NOMO-1 (cell line): ENCODE measurements at regions not wholly inside any gene's neighbourhood (a gene's known extent, or its start where the extent isn't known, plus 50 kb on each side); places are given as distances from the start of the nearest gene placed in this dataset.
A peak's percentile ranks its signal among the peaks of the same experiment; 100 is the strongest.

Experiments used
- DNase-seq, 2 experiments: peaks; one replicate each; lab custom pipeline; 2025; ENCODE audit not compliant: unreplicated experiment in 2 of 2; lab: John Stamatoyannopoulos, UW

- DNase-seq: no peak
Observed at GRCh38 chr16:85252461-85252860, 140.2 kb upstream of the CIBAR2 start.

- DNase-seq: peak; percentile 24 to 44
Observed at GRCh38 chr16:85253084-85253941, 141.0 kb upstream of the CIBAR2 start.

DNA sequence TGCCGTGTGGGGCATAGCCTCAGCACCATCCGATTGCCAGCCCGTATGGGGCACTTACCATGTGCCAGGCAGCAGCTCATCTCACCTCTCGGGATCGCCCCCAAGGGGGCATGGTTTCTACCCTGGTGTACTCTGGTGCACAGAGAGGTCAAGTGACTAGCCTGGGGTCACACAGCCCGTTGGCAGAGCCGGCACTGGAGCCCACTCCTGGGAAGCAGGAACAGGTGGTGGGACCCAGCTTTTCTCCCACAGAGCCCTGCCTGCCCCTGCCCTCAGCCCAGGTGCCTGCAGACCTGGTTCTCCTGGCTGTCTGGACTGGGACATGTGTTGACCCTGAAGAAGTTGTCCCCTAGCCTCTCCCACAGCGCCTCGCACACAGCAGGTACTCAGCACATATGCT is 141.8 kb upstream of the CIBAR2 start:
- DNase-seq: no peak

- DNase-seq: no peak
Observed at GRCh38 chr16:85254921-85255320, 142.6 kb upstream of the CIBAR2 start.

GRCh38 chr16:85255777-85256176 is 143.5 kb upstream of the CIBAR2 start:
- no peak for DNase-seq

DNA sequence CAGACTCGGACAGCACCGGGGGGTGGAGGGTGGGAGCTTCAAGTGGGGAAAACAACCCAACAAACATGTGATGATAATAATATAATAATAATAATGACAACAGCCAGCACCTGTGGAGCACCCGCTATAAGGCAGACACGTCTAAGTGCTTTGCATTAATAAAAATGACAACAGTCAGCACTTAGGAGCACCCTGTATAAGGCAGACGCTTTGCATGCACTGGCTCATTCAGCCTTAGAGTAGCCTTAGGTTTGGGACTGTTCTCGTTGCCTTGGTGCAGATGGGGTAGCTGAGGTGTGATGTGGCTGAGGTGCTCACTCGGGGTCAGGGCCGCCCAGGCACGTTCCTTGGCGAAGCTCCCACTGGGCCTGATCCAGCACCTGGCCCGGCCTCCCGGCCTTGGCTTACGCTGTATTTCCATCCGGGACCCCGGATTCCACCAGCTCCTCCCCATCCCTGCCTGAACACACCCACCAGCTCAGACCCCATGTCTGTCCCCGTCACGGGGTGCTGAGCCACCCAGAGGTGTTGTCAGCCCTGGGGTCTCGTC is 144.0 kb upstream of the CIBAR2 start:
- no peak for DNase-seq

GRCh38 chr16:85257483-85257882 is 145.2 kb upstream of the CIBAR2 start:
- no peak for DNase-seq

DNA sequence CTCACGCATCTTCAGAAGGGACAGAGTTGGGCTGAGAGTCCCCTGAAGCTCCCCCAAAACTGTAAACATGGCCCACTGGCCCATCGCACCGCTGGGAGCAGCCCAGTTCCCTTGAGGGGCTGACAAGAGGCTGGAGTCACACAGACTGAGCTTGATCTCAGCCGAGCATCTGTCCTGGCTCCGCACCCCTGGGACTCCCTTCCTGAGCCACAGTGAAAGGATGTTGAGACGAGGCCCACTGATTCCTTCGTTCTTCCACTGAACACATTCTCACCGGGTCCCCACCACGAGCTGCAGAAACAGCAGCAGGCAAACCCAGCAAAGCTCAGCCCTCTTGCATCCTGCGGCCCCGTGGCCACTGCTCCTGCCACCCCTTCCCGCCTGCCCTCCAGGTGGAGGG is 145.9 kb upstream of the CIBAR2 start:
- DNase-seq: no peak

GRCh38 chr16:85258629-85259028 is 146.4 kb upstream of the CIBAR2 start:
- DNase-seq: no peak

DNA sequence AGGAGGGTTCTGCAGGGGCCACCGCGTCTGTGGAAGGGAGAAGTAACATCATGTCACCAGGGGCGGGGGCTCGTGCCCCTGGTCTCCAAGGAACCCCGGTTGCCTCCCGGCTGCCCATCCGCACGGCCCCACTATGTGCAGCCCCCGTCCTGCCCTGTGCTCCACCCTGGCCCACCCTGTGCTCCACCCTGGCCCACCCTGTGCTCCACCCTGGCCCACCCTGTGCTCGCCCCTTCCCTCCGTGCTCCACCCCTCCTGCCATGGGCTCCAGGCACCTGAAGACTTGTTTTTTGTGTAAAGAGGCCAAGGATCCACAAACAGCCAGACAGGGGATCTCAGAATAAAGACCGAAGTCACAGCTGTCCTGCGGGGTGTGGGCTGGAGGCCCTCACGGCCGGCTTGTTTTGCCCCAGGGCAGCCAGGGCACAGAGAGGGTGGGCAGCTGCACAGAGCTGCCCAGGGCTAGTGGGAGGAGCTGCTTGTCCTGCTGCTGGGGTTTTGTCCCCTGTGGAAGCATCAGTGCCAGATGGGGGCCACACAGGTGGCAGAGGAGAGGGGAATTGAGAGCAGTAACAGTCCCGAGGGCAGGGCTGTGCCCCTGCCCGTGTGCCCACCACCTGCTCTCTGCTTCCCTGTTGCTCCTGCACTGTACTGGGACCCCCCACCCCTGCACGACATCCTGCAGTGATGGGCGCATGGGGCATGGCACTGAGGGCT is 147.0 kb upstream of the CIBAR2 start:
- no peak for DNase-seq

DNA sequence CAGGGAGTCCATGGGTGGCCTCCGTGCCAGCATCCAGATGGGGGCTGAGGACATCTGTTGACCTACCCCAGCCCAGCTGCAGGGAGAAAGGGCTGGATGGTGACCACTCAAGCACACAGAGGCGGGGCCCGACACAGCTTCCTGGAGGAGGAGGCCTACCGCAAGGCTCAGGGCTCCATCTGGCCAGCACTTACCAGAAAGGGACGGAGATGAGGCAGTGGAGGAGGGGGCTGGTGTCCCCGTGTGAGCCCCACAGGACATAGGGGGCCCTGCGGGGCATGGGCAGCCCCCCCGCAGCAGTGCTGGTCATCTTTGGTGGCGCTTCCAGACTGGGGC is 147.5 kb upstream of the CIBAR2 start:
- no peak for DNase-seq

DNA sequence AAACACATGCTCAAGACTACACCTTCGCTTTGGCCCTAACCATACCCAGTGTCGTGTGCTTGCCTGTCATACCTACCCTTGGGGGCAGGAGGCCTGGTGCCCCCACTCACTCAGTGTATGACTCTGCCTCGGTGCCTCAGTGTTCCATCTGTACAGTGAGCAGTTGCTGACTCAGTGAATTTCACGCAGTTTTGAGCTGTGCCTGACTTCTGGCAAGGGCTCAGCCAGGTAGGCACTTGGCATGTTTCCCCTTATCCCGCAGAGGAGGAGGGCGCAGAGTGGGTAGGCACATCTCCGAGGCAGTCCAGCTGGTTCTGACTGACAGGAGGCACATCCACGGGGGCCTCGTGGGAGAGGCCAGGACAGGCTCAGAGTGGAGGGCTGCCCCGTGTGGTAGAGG is 148.9 kb upstream of the CIBAR2 start:
- DNase-seq: no peak

DNA sequence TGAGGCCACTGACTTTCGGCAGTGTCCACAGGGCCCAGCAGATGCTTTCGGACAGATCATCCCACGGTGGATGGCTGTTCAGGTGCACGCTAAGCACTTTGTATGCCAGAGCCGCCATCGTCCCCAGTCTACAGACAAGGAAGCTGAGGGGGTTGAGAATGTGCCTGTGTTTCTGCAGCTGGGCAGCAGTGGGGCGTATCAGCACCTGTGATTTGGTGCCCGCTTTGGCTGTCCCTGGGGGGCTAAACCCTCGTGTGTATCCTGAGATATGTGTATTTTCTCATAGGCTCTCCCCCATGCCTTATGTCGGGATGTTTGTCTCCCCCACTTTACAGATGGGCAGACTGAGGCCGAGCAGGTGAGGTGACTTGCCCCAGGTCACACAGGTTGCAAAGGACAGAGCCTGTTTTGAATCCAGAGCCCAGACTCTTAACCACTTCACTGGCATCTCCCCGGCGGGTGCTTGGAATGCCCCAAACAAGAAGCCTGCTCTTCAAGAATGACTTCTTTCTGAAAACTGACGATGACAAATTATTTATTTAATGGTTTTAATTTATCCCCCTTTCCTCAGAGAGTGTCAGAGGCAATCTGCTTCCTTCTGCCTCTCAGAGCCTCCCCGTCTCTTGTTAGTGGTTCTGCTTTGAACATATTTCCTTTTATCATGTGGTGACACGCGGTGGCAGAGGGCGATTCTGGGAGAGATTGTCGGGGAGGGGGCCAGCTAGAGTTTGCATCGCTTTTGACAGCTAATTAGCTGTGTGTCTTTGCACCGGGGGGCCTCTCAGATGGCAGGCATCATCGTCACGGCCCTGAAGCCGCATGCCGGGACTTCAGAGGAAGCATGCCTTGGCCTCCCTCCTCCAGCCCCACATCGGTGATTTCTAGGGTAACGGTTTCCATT is 149.6 kb upstream of the CIBAR2 start:
- DNase-seq: no peak

DNA sequence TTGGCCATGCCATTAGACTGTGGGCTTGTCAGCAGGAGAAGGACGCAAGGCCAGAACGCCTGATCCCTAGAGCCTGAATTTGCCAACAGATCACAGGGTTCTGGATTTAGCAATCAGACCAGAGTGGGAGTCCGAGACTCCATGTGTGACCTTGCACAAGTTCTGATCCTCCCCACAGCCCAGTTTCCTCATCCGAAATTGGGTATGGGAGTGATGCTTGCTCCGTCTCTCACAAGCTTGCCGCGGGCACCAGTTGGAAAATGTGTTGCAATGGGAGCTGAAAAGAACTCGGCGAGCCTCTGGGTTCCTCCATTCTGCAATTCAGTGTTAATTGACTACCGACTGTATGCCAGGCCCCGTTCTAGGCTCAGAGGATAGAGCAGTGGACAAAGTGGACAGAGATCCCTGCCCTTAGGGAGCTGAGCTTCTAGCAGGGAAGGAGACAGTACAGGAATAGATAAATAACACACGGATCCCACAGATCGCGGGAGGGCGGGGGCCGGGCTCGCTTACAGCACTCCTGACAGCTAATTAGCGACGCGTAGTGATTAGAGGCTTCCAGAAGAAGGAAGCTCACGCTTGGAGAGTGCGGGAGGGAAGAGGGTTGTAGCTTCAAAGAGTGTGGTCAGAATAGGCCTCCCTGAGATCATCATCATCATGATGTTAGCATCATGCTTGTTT is 150.4 kb upstream of the CIBAR2 start:
- DNase-seq: no peak

DNA sequence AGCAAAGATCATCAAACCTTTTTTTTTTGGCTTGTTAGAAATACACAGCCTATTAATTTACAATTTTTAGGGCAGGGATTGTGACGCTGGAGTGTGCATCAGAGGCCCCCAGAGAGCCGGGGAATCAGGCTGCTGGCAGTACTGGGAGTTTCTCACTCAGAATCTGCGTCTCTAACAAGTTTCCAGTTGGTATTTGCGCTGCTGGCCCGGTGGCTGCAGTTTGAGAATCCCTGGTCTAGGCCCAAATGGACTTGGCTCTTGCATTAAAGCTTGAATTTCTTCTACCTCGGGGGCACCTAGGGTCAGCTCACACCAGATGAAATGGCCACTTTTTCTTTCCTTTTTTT is 150.9 kb upstream of the CIBAR2 start:
- DNase-seq: no peak

- no peak for DNase-seq
Observed at GRCh38 chr16:85264752-85265151, 152.5 kb upstream of the CIBAR2 start.

GRCh38 chr16:85265161-85265784 is 153.0 kb upstream of the CIBAR2 start:
- DNase-seq: no peak

- no peak for DNase-seq
Observed at GRCh38 chr16:85265810-85266209, 153.5 kb upstream of the CIBAR2 start.

DNA sequence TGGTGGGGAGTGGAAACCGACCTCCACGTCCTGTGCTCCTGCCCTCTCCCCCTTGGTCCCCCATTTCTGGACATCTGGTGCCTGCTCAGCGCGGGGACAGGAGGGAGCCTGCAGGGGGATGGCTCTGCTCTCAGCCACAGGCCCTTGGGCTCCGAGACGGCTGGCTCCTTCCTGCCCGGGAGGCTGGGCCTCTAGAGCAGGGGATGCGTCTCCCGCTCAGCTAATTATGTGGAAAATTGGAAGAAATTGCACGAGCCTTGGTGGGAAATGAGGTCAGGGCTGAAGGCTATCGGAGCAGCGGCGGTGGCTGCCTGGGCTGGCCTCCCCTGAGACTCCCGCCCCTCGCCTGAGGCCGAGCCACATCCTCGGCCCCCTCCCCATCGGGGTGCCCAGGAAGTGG is 154.6 kb upstream of the CIBAR2 start:
- no peak for DNase-seq

DNA sequence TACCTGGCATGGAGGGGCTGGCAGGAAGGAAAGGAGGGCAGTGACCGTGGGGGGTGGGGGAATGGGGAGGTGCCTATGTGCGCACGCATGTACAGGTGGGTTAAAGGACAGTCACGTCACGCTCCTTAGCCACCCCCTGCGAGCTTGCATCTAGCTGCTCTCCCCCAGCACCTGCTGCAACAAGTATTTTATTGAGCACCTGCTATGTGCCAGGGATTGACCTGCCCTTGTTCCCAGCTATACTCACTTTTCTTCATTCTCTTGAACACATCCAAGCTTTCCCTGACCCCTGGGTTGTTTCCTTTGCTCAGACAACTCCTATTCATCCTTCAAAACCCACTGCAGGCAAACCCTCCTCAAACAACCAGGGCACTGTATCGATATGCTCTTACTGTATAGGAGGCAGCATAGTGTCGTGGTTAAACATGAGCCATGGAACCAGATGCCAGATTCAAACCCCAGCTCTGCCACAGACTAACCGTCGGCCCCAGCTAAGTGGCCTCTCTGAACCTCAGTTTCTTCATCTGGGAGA is 155.2 kb upstream of the CIBAR2 start:
- DNase-seq: no peak
